IMR-90 (cell line): ENCODE measurements at regions not wholly inside any gene's neighbourhood (a gene's known extent, or its start where the extent isn't known, plus 50 kb on each side); places are given as distances from the start of the nearest gene placed in this dataset.

Source experiments
- ATAC-seq: fragments of 200-7000 bp; cut with Tn5 transposase; 2 replicates; pipeline ENCODE4 v1.9.1; 2020; ENCODE audit warnings: low read depth, mild to moderate bottlenecking, moderate library complexity
- BruUV-seq: library from RNA; stranded (reverse); fragments of 400-500 nt; replicated peaks from 2 replicates; lab custom pipeline; 2021; lab: Mats Ljungman, UMichigan
- CTCF ChIA-PET: fragments of 300-600 bp; formaldehyde crosslinking; extraction: SDS; loops from one replicate; lab custom pipeline; 2021; ENCODE audit warnings: antibody characterized with exemption; lab: Yijun Ruan, JAX
- POLR2A ChIA-PET: fragments of 300-600 bp; sonication (Branson Sonifier 250); formaldehyde crosslinking; loops from one replicate; lab custom pipeline; 2022; ENCODE audit warnings: antibody characterized with exemption; ENCODE audit not compliant: unreplicated experiment; lab: Charles Lee
- DNase-seq: peaks from one replicate; pipeline ENCODE4 v3.0.0; 2013
- H2AFZ ChIP-seq: replicated peaks from 2 replicates; pipeline ENCODE3; 2013; ENCODE audit warnings: low read length, mild to moderate bottlenecking; ENCODE audit not compliant: poor library complexity
- H2AK5ac ChIP-seq: 2 replicates; pipeline ENCODE4 v1.6.1; 2013; ENCODE audit warnings: low read depth, low read length, inconsistent platforms
- H2AK9ac ChIP-seq: replicated peaks from 2 replicates; pipeline ENCODE3; 2013; ENCODE audit warnings: mild to moderate bottlenecking, low read depth, low read length, moderate library complexity; ENCODE audit not compliant: poor library complexity
- H2BK120ac ChIP-seq: 2 replicates; pipeline ENCODE4 v1.6.1; 2013; ENCODE audit warnings: low read depth, low read length, inconsistent platforms
- H2BK15ac ChIP-seq: 3 replicates; pipeline ENCODE4 v1.6.1; 2013; ENCODE audit warnings: low read depth, low read length, inconsistent platforms
- H2BK20ac ChIP-seq: 2 replicates; pipeline ENCODE4 v1.6.1; 2013; ENCODE audit warnings: low read depth, mild to moderate bottlenecking, inconsistent platforms, low read length, moderate library complexity
- H2BK5ac ChIP-seq: 2 replicates; pipeline ENCODE4 v1.6.1; 2013; ENCODE audit warnings: mild to moderate bottlenecking, low read depth, low read length, inconsistent platforms; ENCODE audit not compliant: poor library complexity, severe bottlenecking
- H3K14ac ChIP-seq: replicated peaks from 2 replicates; pipeline ENCODE4 v1.6.1; 2013; ENCODE audit warnings: low read depth, low read length, inconsistent platforms
- H3K18ac ChIP-seq: 2 replicates; pipeline ENCODE4 v1.6.1; 2013; ENCODE audit warnings: low read depth, low read length, control low read depth
- H3K23ac ChIP-seq: 2 replicates; pipeline ENCODE4 v1.6.1; 2013; ENCODE audit warnings: low read depth, low read length, inconsistent platforms
- H3K27ac ChIP-seq: 2 replicates; pipeline ENCODE4 v1.5.1; 2013; ENCODE audit warnings: mild to moderate bottlenecking, control low read depth, low read length; ENCODE audit not compliant: insufficient read depth
- H3K27me3 ChIP-seq: 2 replicates; pipeline ENCODE4 v1.6.1; 2013; ENCODE audit warnings: low read length; ENCODE audit not compliant: control insufficient read depth, insufficient read depth
- H3K36me3 ChIP-seq: 2 replicates; pipeline ENCODE4 v1.6.1; 2013; ENCODE audit warnings: low read length, mixed read lengths; ENCODE audit not compliant: control insufficient read depth, insufficient read depth
- H3K4ac ChIP-seq: 2 replicates; pipeline ENCODE4 v1.6.1; 2013; ENCODE audit warnings: low read depth, low read length, inconsistent platforms
- H3K4me1 ChIP-seq: 2 replicates; pipeline ENCODE4 v1.6.1; 2013; ENCODE audit warnings: low read length, mixed read lengths; ENCODE audit not compliant: control insufficient read depth, insufficient read depth
- H3K4me2 ChIP-seq: 2 replicates; pipeline ENCODE4 v1.6.1; 2013; ENCODE audit warnings: low read depth, mild to moderate bottlenecking, control low read depth, low read length, moderate library complexity
- H3K4me3 ChIP-seq: 2 replicates; pipeline ENCODE4 v1.5.1; 2013; ENCODE audit warnings: low read depth, mild to moderate bottlenecking, control low read depth, low read length, moderate library complexity; ENCODE audit not compliant: insufficient read depth
- H3K56ac ChIP-seq: 2 replicates; pipeline ENCODE4 v1.6.1; 2013; ENCODE audit warnings: low read length, inconsistent platforms; ENCODE audit not compliant: insufficient read depth; ENCODE audit errors: extremely low read depth
- H3K79me1 ChIP-seq, 2 experiments: 2 replicates each; pipeline ENCODE4 v1.6.1; 2013; ENCODE audit warnings: low read length in 2 of 2, inconsistent platforms in 1 of 2, low read depth in 1 of 2
- H3K9ac ChIP-seq: 2 replicates; pipeline ENCODE4 v1.6.1; 2013; ENCODE audit warnings: low read depth, low read length, control low read depth
- H3K9me1 ChIP-seq: 2 replicates; pipeline ENCODE4 v1.6.1; 2013; ENCODE audit warnings: low read length, inconsistent platforms; ENCODE audit not compliant: insufficient read depth
- H3K9me3 ChIP-seq: 2 replicates; pipeline ENCODE4 v1.6.1; 2013; ENCODE audit warnings: low read length; ENCODE audit not compliant: control insufficient read depth, insufficient read depth
- H4K20me1 ChIP-seq: 2 replicates; pipeline ENCODE4 v1.6.1; 2013; ENCODE audit warnings: low read length, inconsistent platforms; ENCODE audit not compliant: insufficient read depth
- H4K5ac ChIP-seq: 2 replicates; pipeline ENCODE4 v1.6.1; 2013; ENCODE audit warnings: mild to moderate bottlenecking, low read depth, low read length, control low read depth
- H4K8ac ChIP-seq, 2 experiments: 2 replicates each; pipeline ENCODE4 v1.6.1; 2013; ENCODE audit warnings: low read depth in 2 of 2, low read length in 2 of 2, control low read depth in 1 of 2, inconsistent platforms in 1 of 2
- H4K91ac ChIP-seq: 2 replicates; pipeline ENCODE4 v1.6.1; 2013; ENCODE audit warnings: low read depth, low read length, inconsistent platforms; ENCODE audit not compliant: insufficient read depth
- CEBPB ChIP-seq: IDR thresholded peaks from 2 replicates; pipeline ENCODE4 v1.6.1; 2012; ENCODE audit warnings: low read depth, low read length, improper control_type of control experiment
- FOS ChIP-seq: fragments of 150-350 bp; IDR thresholded peaks from 2 replicates; pipeline ENCODE4 v1.6.1; 2016; ENCODE audit warnings: low read depth, low read length
- MAFK ChIP-seq: IDR thresholded peaks from 2 replicates; pipeline ENCODE4 v1.6.1; 2012; ENCODE audit warnings: low read depth, low read length, improper control_type of control experiment
- MXI1 ChIP-seq: IDR thresholded peaks from 2 replicates; pipeline ENCODE4 v1.6.1; 2012; ENCODE audit warnings: low read depth, mild to moderate bottlenecking, low read length, moderate library complexity, borderline replicate concordance
- POLR2A ChIP-seq: IDR thresholded peaks from 2 replicates; pipeline ENCODE4 v1.6.1; 2012; ENCODE audit warnings: mild to moderate bottlenecking, low read depth, low read length
- RCOR1 ChIP-seq: IDR thresholded peaks from 2 replicates; pipeline ENCODE4 v1.6.1; 2012; ENCODE audit warnings: mild to moderate bottlenecking, low read length, improper control_type of control experiment; ENCODE audit not compliant: insufficient replicate concordance
- WGBS, 2 experiments: methylation state at CpG; one replicate each; pipeline versions ENCODE4 v1.1.5 to v1.1.7; 2013; ENCODE audit warnings: missing lambda C conversion rate in 2 of 2; ENCODE audit not compliant: insufficient read length in 1 of 2; ENCODE audit errors: extremely low coverage in 2 of 2; 5-methylcytosine and 5-hydroxymethylcytosine counted together
- dilution Hi-C: fragments of 300-500 bp; cut with HindIII; formaldehyde crosslinking; loops from one replicate; pipeline ENCODE4 v1.14.3; 2018; ENCODE audit warnings: low sequenced_read_pairs; ENCODE audit not compliant: unreplicated experiment
- in situ Hi-C: fragments of 300-500 bp; cut with MboI; formaldehyde crosslinking; loops from 3 replicates; pipeline ENCODE4 v1.14.3; 2019; ENCODE audit warnings: low sequenced_read_pairs, inconsistent platforms, mixed read lengths
- intact Hi-C: fragments of 100-400 bp; cut with micrococcal nuclease; formaldehyde crosslinking; loops from 2 replicates; pipeline ENCODE4 v1.10.0; 2022
- TF ChIP-seq, protein P1 (sequence below): fragments of 150-350 bp; IDR thresholded peaks from 2 replicates; pipeline ENCODE4 v1.6.1; 2016; ENCODE audit warnings: low read depth, mild to moderate bottlenecking, low read length, moderate library complexity, borderline replicate concordance
- TF ChIP-seq, protein P2 (sequence below): fragments of 150-350 bp; IDR thresholded peaks from 2 replicates; pipeline ENCODE4 v1.6.1; 2017; ENCODE audit warnings: mild to moderate bottlenecking, antibody characterized with exemption, low read length, low read depth

DNA sequence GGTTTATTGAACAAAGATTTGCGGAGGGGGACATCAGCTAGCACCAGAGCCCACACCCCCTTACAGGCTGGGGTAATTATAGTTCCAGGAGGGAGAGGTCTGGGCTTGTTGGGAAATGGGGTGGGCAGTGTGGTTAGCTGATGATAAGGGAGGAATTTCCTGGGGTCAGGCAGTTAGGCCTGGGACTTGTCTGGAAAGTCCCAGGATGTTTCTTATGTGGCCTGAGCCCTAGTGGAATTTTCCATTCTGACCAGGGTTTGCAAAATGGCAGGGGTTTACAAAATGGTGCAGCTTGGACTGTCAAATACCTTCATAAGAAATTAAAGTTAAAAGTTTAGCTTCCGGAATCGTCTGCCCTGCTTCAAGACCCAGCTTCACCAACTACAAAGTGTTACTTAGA is 199.1 kb downstream of the FBXO15 start:
- no CpG with 5 or more reads among the region's 3 CpGs for WGBS, 2 experiments
- in situ Hi-C loops (no loop called here), intact Hi-C loops (no loop called here), dilution Hi-C loops (no loop called here)
- Histone ChIP-seq H3K9ac (no peak overlapping the region), H2BK15ac (0 out of 3 replicates have a peak overlapping the region, but pooled peaks have one; percentile 47), H4K20me1 (no peaks in the 10 kb centered on the region), H3K18ac (peak overlapping the region; percentile 69; the same call in 1 of the 2 replicates), H3K36me3 (no peaks in the 10 kb centered on the region), H3K27ac (no peak overlapping the region), H3K4me2 (no peak overlapping the region; the same call in 1 of the 2 replicates), H3K4me1 (peaks cover 7% of the 10 kb centered on the region; the same call in 1 of the 2 replicates), H3K14ac (peak overlapping the region; percentile 80; the same call in 1 of the 2 replicates), H4K8ac (peak overlapping the region in 1 of 2 experiments; percentile 68; a peak in 2 of 4 replicates), H3K9me1 (peaks cover 7% of the 10 kb centered on the region), H3K27me3 (no peaks in the 10 kb centered on the region), H3K9me3 (no peaks in the 10 kb centered on the region), H2AK5ac (peak overlapping the region; percentile 16; the same call in 1 of the 2 replicates), H2BK120ac (peak overlapping the region; percentile 77; the same call in 1 of the 2 replicates), H2AFZ (peak overlapping the region; percentile 69), H3K4ac (peak overlapping the region; percentile 76; the same call in 1 of the 2 replicates), H2BK20ac (peak overlapping the region; percentile 95; the same call in 1 of the 2 replicates), H3K56ac (no peak overlapping the region), H4K91ac (0 out of 2 replicates have a peak overlapping the region, but pooled peaks have one; percentile 28), H3K23ac (no peak overlapping the region), H2BK5ac (peak overlapping the region; percentile 70), H3K79me1 (no peaks in the 10 kb centered on the region), H3K4me3 (no peak overlapping the region), H4K5ac (peak overlapping the region; percentile 73; the same call in 1 of the 2 replicates), H2AK9ac (peak overlapping the region; percentile 57)
- peak; percentile 80 for DNase-seq
- TF ChIP-seq, protein P1, sequence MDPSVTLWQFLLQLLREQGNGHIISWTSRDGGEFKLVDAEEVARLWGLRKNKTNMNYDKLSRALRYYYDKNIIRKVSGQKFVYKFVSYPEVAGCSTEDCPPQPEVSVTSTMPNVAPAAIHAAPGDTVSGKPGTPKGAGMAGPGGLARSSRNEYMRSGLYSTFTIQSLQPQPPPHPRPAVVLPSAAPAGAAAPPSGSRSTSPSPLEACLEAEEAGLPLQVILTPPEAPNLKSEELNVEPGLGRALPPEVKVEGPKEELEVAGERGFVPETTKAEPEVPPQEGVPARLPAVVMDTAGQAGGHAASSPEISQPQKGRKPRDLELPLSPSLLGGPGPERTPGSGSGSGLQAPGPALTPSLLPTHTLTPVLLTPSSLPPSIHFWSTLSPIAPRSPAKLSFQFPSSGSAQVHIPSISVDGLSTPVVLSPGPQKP, result no peak
- TF ChIP-seq FOS (no peak), POLR2A (no peak), MXI1 (no peak), MAFK (no peak), RCOR1 (no peak), CEBPB (0 out of 2 replicates have a peak, but pooled peaks have one; percentile 38)
- TF ChIP-seq, protein P2, sequence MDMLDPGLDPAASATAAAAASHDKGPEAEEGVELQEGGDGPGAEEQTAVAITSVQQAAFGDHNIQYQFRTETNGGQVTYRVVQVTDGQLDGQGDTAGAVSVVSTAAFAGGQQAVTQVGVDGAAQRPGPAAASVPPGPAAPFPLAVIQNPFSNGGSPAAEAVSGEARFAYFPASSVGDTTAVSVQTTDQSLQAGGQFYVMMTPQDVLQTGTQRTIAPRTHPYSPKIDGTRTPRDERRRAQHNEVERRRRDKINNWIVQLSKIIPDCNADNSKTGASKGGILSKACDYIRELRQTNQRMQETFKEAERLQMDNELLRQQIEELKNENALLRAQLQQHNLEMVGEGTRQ, result no peak
- ChIA-PET POLR2A (no interaction called here), CTCF (no interaction called here)
- peak; percentile 37; the same call in 1 of the 2 replicates for ATAC-seq
- no TSS peak for BruUV-seq
